Glutamatergic neuron (in vitro differentiated cells): ENCODE measurements at regions not wholly inside any gene's neighbourhood (a gene's known extent, or its start where the extent isn't known, plus 50 kb on each side); places are given as distances from the start of the nearest gene placed in this dataset.

Source experiments
- DNase-seq: peaks from one replicate; pipeline ENCODE4 v3.0.0; 2022
- H3K27ac Mint-ChIP-seq: one replicate; pipeline ENCODE4 v1.8.0; 2020; ENCODE audit warnings: mild to moderate bottlenecking, mixed read lengths, inconsistent platforms; ENCODE audit not compliant: unreplicated experiment
- H3K27me3 Mint-ChIP-seq: one replicate; pipeline ENCODE4 v1.8.0; 2020; ENCODE audit warnings: mild to moderate bottlenecking, moderate library complexity, mixed read lengths, inconsistent platforms; ENCODE audit not compliant: unreplicated experiment
- H3K36me3 Mint-ChIP-seq: one replicate; pipeline ENCODE4 v1.8.0; 2020; ENCODE audit warnings: mild to moderate bottlenecking, mixed read lengths, inconsistent platforms; ENCODE audit not compliant: unreplicated experiment
- H3K4me1 Mint-ChIP-seq: one replicate; pipeline ENCODE4 v1.8.0; 2020; ENCODE audit warnings: mild to moderate bottlenecking, low read depth, mixed read lengths, inconsistent platforms; ENCODE audit not compliant: unreplicated experiment
- H3K4me3 Mint-ChIP-seq: one replicate; pipeline ENCODE4 v1.8.0; 2020; ENCODE audit warnings: mild to moderate bottlenecking, mixed read lengths, inconsistent platforms; ENCODE audit not compliant: unreplicated experiment
- H3K9me3 Mint-ChIP-seq: one replicate; pipeline ENCODE4 v1.8.0; 2020; ENCODE audit warnings: mild to moderate bottlenecking, moderate library complexity, mixed read lengths, inconsistent platforms; ENCODE audit not compliant: unreplicated experiment
- CTCF ChIP-seq: fragments of 200-600 bp; sonication (generic); IDR thresholded peaks from one replicate; pipeline ENCODE4 v1.5.0; 2021; ENCODE audit not compliant: partially characterized antibody, unreplicated experiment

- Mint-ChIP-seq H3K9me3 (no peaks in the 10 kb centered on the region), H3K27ac (no peak overlapping the region), H3K4me3 (no peak overlapping the region), H3K27me3 (no peaks in the 10 kb centered on the region), H3K36me3 (no peaks in the 10 kb centered on the region), H3K4me1 (no peaks in the 10 kb centered on the region)
- no peak for TF ChIP-seq CTCF
- no peak for DNase-seq
Observed at GRCh38 chr18:51385270-51385669, 187.8 kb upstream of the MEX3C start.

GRCh38 chr18:51390702-51391101 lies 193.2 kb upstream of the MEX3C start:
- H3K4me3 Mint-ChIP-seq: no peak overlapping the region
- H3K4me1 Mint-ChIP-seq: no peaks in the 10 kb centered on the region
- H3K27ac Mint-ChIP-seq: no peak overlapping the region
- TF ChIP-seq CTCF: no peak
- no peaks in the 10 kb centered on the region for H3K27me3 Mint-ChIP-seq
- no peak for DNase-seq
- no peaks in the 10 kb centered on the region for H3K36me3 Mint-ChIP-seq
- no peaks in the 10 kb centered on the region for H3K9me3 Mint-ChIP-seq

GRCh38 chr18:51391215-51391614 lies 193.7 kb upstream of the MEX3C start:
- no peak overlapping the region for H3K27ac Mint-ChIP-seq
- DNase-seq: no peak

GRCh38 chr18:51391731-51392130 lies 194.2 kb upstream of the MEX3C start:
- Mint-ChIP-seq H3K4me1 (no peaks in the 10 kb centered on the region), H3K9me3 (no peaks in the 10 kb centered on the region), H3K27ac (no peak overlapping the region), H3K27me3 (no peaks in the 10 kb centered on the region), H3K4me3 (no peak overlapping the region), H3K36me3 (no peaks in the 10 kb centered on the region)
- no peak for DNase-seq
- TF ChIP-seq CTCF: no peak

More at GRCh38 chr18:51391215-51391614, 193.7 kb upstream of the MEX3C start:
- no peak for TF ChIP-seq CTCF
- no peaks in the 10 kb centered on the region for H3K27me3 Mint-ChIP-seq
- H3K9me3 Mint-ChIP-seq: no peaks in the 10 kb centered on the region
- H3K4me1 Mint-ChIP-seq: no peaks in the 10 kb centered on the region
- H3K36me3 Mint-ChIP-seq: no peaks in the 10 kb centered on the region
- H3K4me3 Mint-ChIP-seq: no peak overlapping the region

GRCh38 chr18:51397347-51397962 lies 200.0 kb upstream of the MEX3C start:
- no peak for TF ChIP-seq CTCF
- no peak overlapping the region for H3K4me3 Mint-ChIP-seq
- no peak for DNase-seq
- H3K27ac Mint-ChIP-seq: no peak overlapping the region
- no peaks in the 10 kb centered on the region for H3K4me1 Mint-ChIP-seq
- H3K9me3 Mint-ChIP-seq: no peaks in the 10 kb centered on the region
- no peaks in the 10 kb centered on the region for H3K27me3 Mint-ChIP-seq
- H3K36me3 Mint-ChIP-seq: no peaks in the 10 kb centered on the region
